ENCODE measurements at regions not wholly inside any gene's neighbourhood (a gene's known extent, or its start where the extent isn't known, plus 50 kb on each side); places are given as distances from the start of the nearest gene placed in this dataset.

GRCh38 chr1:55505326-55505725 is 290.2 kb upstream of the USP24 start:
- no peak for DNase-seq (ENCODE audit: low spot score)

- DNase-seq (ENCODE audit: low spot score): no peak
Observed at GRCh38 chr1:55504306-55504731, 289.2 kb upstream of the USP24 start.

- DNase-seq (ENCODE audit: low spot score): no peak
Observed at GRCh38 chr1:55503663-55504305, 288.6 kb upstream of the USP24 start.

GRCh38 chr1:55500601-55501000 is 285.4 kb upstream of the USP24 start:
- no peak for DNase-seq (ENCODE audit: low spot score)

- DNase-seq (ENCODE audit: low spot score): no peak
Observed at GRCh38 chr1:55490547-55490946, 275.4 kb upstream of the USP24 start.

GRCh38 chr1:55484173-55484572 is 269.0 kb upstream of the USP24 start:
- DNase-seq (ENCODE audit: low spot score): no peak

GRCh38 chr1:55483523-55483922 is 268.4 kb upstream of the USP24 start:
- no peak for DNase-seq (ENCODE audit: low spot score)

GRCh38 chr1:55481634-55482033 is 266.5 kb upstream of the USP24 start:
- DNase-seq (ENCODE audit: low spot score): no peak

DNA sequence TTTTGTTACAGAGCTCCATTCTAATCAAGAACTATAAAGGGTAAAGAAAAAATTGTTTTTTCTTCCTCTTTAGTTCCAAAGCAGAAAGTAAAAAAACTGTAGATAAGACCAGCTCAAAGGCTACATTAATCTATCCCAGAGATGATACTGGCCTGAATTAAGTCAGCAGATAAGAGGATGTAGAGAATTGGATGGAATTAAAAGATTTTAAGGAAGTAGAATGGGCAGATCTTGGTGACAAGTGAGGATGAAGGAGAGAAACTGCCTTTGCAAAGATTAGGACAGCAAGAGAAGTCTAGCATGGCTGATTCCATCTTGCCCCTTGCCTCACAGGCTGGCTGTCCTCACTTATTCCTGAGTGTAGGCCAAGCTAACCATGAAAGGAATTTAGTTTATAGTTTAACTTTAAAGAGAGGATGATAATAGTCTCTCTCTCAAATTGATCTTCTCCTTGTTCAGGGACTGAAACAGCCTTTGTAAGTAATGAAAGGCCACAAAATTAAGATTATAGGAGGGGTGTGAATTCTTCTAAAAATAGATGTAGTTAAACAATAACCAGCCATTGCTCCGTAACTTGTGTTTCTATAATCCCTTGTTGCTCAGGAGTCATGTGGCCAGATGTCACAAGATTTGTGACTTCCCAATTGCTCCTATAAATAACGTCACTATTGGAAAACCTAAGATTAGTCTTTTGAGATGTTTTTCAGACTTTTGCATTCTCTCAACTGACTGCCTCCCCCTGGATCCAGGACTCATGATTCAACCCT is 265.0 kb upstream of the USP24 start:
- no peak for DNase-seq (ENCODE audit: low spot score)

- no peak for DNase-seq (ENCODE audit: low spot score)
Observed at GRCh38 chr1:55478742-55479141, 263.6 kb upstream of the USP24 start.

- no peak for DNase-seq (ENCODE audit: low spot score)
Observed at GRCh38 chr1:55477953-55478352, 262.8 kb upstream of the USP24 start.

DNA sequence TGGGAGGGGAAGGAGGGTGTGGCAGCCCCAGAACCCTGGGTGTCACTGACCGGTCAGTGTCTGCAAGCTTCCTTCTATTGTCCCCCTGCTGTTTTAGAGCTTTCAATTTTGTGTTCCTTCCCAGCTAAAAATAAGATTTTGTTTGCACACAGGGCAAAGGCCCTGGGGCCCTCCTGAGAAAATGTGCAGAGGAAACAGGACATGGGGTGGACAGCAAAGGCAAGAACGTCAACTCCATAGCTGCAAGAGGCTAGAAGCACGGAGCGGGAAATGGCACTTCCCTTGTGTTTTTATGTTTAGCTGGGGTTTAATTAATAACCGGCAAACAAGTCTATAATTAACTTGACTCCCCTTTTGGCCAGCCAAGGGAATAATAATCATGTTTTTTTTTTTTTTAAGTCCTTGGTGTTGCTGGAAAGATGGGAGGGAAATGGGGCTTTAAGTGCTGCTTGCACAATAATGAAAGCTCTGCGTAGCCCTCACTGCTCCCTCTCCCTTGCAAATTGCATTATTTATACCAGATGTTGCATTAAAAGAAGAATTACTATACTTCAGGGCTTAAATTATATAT is 261.4 kb upstream of the USP24 start:
- no peak for DNase-seq (ENCODE audit: low spot score)

GRCh38 chr1:55474168-55474786 is 259.1 kb upstream of the USP24 start:
- DNase-seq (ENCODE audit: low spot score): no peak

DNA sequence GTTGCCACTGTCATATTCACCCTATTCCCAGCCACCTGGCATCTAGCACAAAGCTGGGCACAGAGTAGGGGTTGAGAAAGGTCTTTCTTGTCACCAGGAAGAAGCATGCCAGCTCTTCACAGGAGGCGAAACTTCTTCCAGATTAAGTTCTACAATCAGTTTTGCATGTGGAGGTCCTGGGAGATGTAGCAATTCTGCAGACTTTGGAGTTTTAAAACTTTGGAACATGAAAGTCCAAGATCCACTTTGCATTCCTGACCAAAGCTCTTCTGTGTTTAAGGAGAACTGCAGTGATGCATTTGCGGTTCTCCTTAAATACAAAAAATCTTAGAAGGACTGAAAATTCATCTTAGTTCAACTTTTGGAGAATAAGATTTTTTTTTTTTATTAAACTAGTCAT is 258.5 kb upstream of the USP24 start:
- no peak for DNase-seq (ENCODE audit: low spot score)

DNA sequence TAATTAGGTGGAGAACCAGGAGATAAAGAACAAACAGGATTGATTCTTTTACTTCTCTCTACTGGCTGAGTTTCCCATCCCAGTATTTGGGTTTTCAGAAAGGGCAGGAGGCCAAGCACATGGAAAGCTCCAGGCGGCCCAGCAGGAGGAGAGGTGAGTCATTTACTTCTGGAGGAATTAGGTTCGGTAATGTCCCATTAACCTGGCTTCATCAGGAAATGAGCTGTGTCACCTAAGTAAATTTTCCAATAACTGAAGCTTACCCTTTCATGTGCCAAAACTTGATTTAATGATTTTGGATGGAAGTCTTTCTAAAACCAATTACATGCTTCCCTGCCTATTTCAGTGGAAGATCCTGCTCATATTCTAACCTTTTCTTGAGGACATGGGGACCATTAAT is 257.6 kb upstream of the USP24 start:
- DNase-seq (ENCODE audit: low spot score): no peak

DNA sequence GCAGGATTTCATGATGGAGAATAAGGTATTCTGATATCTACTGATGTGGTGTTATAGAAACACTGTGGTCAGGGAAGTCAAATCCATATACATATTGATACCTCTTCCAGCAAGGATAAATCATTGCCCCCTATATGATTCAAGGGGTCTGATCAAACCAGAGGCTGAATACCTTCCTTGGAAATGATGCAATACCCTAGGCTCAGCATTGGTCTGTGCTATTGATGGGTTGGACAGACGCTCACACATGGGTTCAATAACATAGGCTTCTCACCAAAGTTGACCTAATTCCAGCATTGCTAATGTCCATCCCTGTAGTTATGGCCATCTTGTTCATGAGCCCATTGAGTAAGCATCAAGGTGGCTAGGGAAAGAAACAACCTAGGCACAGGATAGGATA is 257.0 kb upstream of the USP24 start:
- DNase-seq (ENCODE audit: low spot score): no peak

DNA sequence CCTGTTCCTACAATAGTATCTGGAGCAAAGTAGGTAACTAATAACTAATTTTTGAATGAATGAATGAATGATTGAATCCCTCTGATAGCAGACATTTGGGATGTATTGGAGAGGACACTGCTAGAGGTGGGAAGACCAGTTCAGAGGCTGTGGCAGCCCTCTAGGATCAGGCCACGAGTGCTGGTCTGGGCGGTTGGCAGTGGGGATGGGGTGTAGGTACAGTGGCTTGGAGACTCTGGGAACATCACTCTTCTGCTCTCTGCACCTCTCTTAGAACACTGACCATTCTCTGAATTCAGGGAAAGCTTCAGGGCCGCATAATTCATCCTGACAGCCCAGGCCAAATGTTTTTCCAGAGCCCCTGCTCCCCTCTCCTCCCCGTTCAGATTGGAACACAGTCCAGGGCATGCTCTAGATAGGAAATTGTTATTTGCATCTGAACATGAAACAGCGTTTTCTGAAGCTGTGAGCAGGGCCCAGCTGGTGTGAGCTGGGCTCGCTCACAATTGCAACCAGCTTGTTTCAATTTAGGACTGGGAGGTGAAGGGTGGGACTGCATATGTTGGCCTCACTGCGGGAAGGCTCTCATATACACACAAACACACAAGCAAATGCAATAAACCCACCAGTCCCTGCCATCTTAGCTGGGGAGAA is 253.1 kb upstream of the USP24 start:
- DNase-seq (ENCODE audit: low spot score): no peak

GRCh38 chr1:55466921-55467320 is 251.8 kb upstream of the USP24 start:
- DNase-seq (ENCODE audit: low spot score): no peak

GRCh38 chr1:55466373-55466772 is 251.2 kb upstream of the USP24 start:
- no peak for DNase-seq (ENCODE audit: low spot score)

DNA sequence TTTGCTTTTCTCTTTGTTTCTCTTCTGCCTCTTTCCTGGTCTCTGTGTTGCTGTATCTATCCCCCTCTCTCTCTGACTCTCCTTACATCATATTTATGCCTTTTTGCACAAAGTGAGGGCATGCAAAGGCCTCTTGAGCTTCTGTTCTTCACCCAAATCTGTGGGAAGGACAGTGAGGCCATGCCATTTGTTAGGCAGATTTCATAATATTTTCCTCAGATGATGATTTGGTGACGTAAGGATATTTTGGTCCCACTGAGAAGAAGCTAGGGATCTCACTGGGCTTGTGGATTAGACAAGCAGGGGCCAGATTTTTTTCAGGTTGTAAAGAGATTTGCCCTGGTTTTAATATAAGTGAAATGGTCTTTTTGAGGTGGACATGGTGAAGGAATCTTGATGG is 249.4 kb upstream of the USP24 start:
- no peak for DNase-seq (ENCODE audit: low spot score)

DNA sequence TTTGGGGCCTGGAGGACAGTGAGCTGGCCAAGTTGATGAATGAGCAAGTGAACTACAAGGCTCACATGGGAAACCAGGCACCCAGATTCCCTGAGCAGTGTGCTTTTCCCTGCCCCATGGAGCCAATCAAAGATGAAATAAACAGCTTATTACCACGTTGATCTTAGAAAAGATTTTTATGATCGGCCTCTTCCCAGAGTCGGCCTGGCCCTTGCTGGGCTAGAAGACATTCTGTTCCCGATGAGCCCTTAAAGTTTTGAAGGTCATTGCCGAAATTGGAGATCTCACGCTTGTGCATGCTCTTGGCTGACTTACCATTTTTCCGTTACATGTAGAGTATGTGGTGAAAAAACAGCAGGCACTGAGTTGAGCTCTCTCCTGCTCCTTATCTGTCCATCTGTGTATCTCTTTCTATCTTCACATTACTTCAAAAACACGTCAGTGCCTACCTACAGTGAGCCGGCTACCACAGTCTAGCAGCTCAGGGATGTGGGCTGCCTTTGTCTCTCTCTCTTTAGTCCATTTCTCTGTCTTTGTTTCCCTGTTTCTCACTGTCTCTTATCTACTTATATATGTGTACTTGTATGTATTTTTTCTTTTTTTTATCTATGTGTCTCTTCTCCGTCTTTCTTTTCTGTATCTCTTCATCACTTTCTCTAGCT is 248.8 kb upstream of the USP24 start:
- peak; percentile 3 for DNase-seq (ENCODE audit: low spot score)

- no peak for DNase-seq (ENCODE audit: low spot score)
Observed at GRCh38 chr1:55457874-55458273, 242.7 kb upstream of the USP24 start.

Measured in activated CD4-positive, alpha-beta T cell treated with anti-CD3 and anti-CD28 coated beads, Interleukin-2, Interleukin-4, amounts not matched to agents 100 ng/mL and 50 ng/mL, durations not matched to agents 16 hours and 8 hours (primary cell).